ENCODE measurements at regions not wholly inside any gene's neighbourhood (a gene's known extent, or its start where the extent isn't known, plus 50 kb on each side); places are given as distances from the start of the nearest gene placed in this dataset.

- no peak overlapping the region for H3K4me2 ChIP-seq (ENCODE audit: control insufficient read depth, extremely low read depth, insufficient read depth, low read depth, low read length)
- H4K20me1 ChIP-seq (ENCODE audit: control insufficient read depth, extremely low read depth, insufficient read depth, low read length): no peaks in the 10 kb centered on the region
- H2AFZ ChIP-seq (ENCODE audit: control insufficient read depth, low read length): no peak overlapping the region
- FAIRE-seq: no peak
- no peaks in the 10 kb centered on the region for H3K9me1 ChIP-seq (ENCODE audit: control insufficient read depth, extremely low read depth, insufficient read depth, low read length)
- dilution Hi-C loops (cut with MboI; ENCODE audit: extremely low pct_ligation_motif_present, low sequenced_read_pairs): no loop called here
- TF ChIP-seq EZH2 (IDR thresholded peaks at IDR 0.05; ENCODE audit: low read length) (no peak), CTCF (optimal IDR thresholded peaks at IDR 0.05 in 1 of 3, IDR thresholded peaks at IDR 0.05 in 1 of 3, conservative IDR thresholded peaks at IDR 0.05 in 1 of 3; ENCODE audit: extremely low read depth in 1 of 3, insufficient read depth in 2 of 3, low read length in 3 of 3) (no peak)
- no peak overlapping the region for H3K9ac ChIP-seq (ENCODE audit: control insufficient read depth, extremely low read depth, insufficient read depth, low read length)
- H3K4me3 ChIP-seq (ENCODE audit: control insufficient read depth in 2 of 3, extremely low read depth in 1 of 3, insufficient read depth in 2 of 3, low read depth in 1 of 3, low read length in 3 of 3): no peak overlapping the region
- no peaks in the 10 kb centered on the region for H3K79me2 ChIP-seq (ENCODE audit: control insufficient read depth, insufficient read depth, low read length)
- no peaks in the 10 kb centered on the region for H3K4me1 ChIP-seq (ENCODE audit: control insufficient read depth, extremely low read depth, insufficient read depth, low read length)
- H3K36me3 ChIP-seq (ENCODE audit: control insufficient read depth in 2 of 2, extremely low read depth in 1 of 2, insufficient read depth in 2 of 2, low read length in 2 of 2): no peaks in the 10 kb centered on the region
- H3K9me3 ChIP-seq (ENCODE audit: control insufficient read depth, low read depth, low read length): no peaks in the 10 kb centered on the region
- no peak for DNase-seq (ENCODE audit: low read depth, low spot score)
- no peak overlapping the region for H3K27ac ChIP-seq (ENCODE audit: control insufficient read depth, insufficient read depth, low read length)
- H3K27me3 ChIP-seq (ENCODE audit: control insufficient read depth, extremely low read depth, insufficient read depth, low read length): no peaks in the 10 kb centered on the region
Measured at GRCh38 chr2:187093771-187094412, 244.9 kb upstream of the ZSWIM2 start.

- H3K79me2 ChIP-seq (ENCODE audit: control insufficient read depth, insufficient read depth, low read length): no peaks in the 10 kb centered on the region
- H3K9ac ChIP-seq (ENCODE audit: control insufficient read depth, extremely low read depth, insufficient read depth, low read length): no peak overlapping the region
- H3K9me3 ChIP-seq (ENCODE audit: control insufficient read depth, low read depth, low read length): no peaks in the 10 kb centered on the region
- no peaks in the 10 kb centered on the region for H3K36me3 ChIP-seq (ENCODE audit: control insufficient read depth in 2 of 2, extremely low read depth in 1 of 2, insufficient read depth in 2 of 2, low read length in 2 of 2)
- H3K27me3 ChIP-seq (ENCODE audit: control insufficient read depth, extremely low read depth, insufficient read depth, low read length): no peaks in the 10 kb centered on the region
- no peaks in the 10 kb centered on the region for H3K4me1 ChIP-seq (ENCODE audit: control insufficient read depth, extremely low read depth, insufficient read depth, low read length)
- no peak for TF ChIP-seq EZH2 (IDR thresholded peaks at IDR 0.05; ENCODE audit: low read length)
- no peak overlapping the region for H3K4me2 ChIP-seq (ENCODE audit: control insufficient read depth, extremely low read depth, insufficient read depth, low read depth, low read length)
- dilution Hi-C loops (cut with MboI; ENCODE audit: extremely low pct_ligation_motif_present, low sequenced_read_pairs): no loop called here
- FAIRE-seq: no peak
- DNase-seq (ENCODE audit: low read depth, low spot score): no peak
- no peak overlapping the region for H3K4me3 ChIP-seq (ENCODE audit: control insufficient read depth in 2 of 3, extremely low read depth in 1 of 3, insufficient read depth in 2 of 3, low read depth in 1 of 3, low read length in 3 of 3)
- H4K20me1 ChIP-seq (ENCODE audit: control insufficient read depth, extremely low read depth, insufficient read depth, low read length): no peaks in the 10 kb centered on the region
- no peak overlapping the region for H3K27ac ChIP-seq (ENCODE audit: control insufficient read depth, insufficient read depth, low read length)
- no peaks in the 10 kb centered on the region for H3K9me1 ChIP-seq (ENCODE audit: control insufficient read depth, extremely low read depth, insufficient read depth, low read length)
- no peak overlapping the region for H2AFZ ChIP-seq (ENCODE audit: control insufficient read depth, low read length)
Measured at GRCh38 chr2:187091664-187092063, 242.7 kb upstream of the ZSWIM2 start.

GRCh38 chr2:187084524-187084923 is 235.6 kb upstream of the ZSWIM2 start:
- H3K4me2 ChIP-seq (ENCODE audit: control insufficient read depth, extremely low read depth, insufficient read depth, low read depth, low read length): no peak overlapping the region
- no peaks in the 10 kb centered on the region for H4K20me1 ChIP-seq (ENCODE audit: control insufficient read depth, extremely low read depth, insufficient read depth, low read length)
- FAIRE-seq (no peak), DNase-seq (ENCODE audit: low read depth, low spot score) (no peak)
- no peak overlapping the region for H3K9ac ChIP-seq (ENCODE audit: control insufficient read depth, extremely low read depth, insufficient read depth, low read length)
- TF ChIP-seq CTCF (optimal IDR thresholded peaks at IDR 0.05 in 1 of 3, IDR thresholded peaks at IDR 0.05 in 1 of 3, conservative IDR thresholded peaks at IDR 0.05 in 1 of 3; ENCODE audit: extremely low read depth in 1 of 3, insufficient read depth in 2 of 3, low read length in 3 of 3) (no peak), EZH2 (IDR thresholded peaks at IDR 0.05; ENCODE audit: low read length) (no peak)
- no peaks in the 10 kb centered on the region for H3K9me1 ChIP-seq (ENCODE audit: control insufficient read depth, extremely low read depth, insufficient read depth, low read length)
- no peaks in the 10 kb centered on the region for H3K27me3 ChIP-seq (ENCODE audit: control insufficient read depth, extremely low read depth, insufficient read depth, low read length)
- H3K79me2 ChIP-seq (ENCODE audit: control insufficient read depth, insufficient read depth, low read length): no peaks in the 10 kb centered on the region
- dilution Hi-C loops (cut with MboI; ENCODE audit: extremely low pct_ligation_motif_present, low sequenced_read_pairs): no loop called here
- no peak overlapping the region for H3K4me3 ChIP-seq (ENCODE audit: control insufficient read depth in 2 of 3, extremely low read depth in 1 of 3, insufficient read depth in 2 of 3, low read depth in 1 of 3, low read length in 3 of 3)
- no peaks in the 10 kb centered on the region for H3K9me3 ChIP-seq (ENCODE audit: control insufficient read depth, low read depth, low read length)
- H3K27ac ChIP-seq (ENCODE audit: control insufficient read depth, insufficient read depth, low read length): no peak overlapping the region
- no peak overlapping the region for H2AFZ ChIP-seq (ENCODE audit: control insufficient read depth, low read length)
- H3K4me1 ChIP-seq (ENCODE audit: control insufficient read depth, extremely low read depth, insufficient read depth, low read length): no peaks in the 10 kb centered on the region
- H3K36me3 ChIP-seq (ENCODE audit: control insufficient read depth in 2 of 2, extremely low read depth in 1 of 2, insufficient read depth in 2 of 2, low read length in 2 of 2): no peaks in the 10 kb centered on the region

Data from keratinocyte (primary cell).